ENCODE measurements at regions not wholly inside any gene's neighbourhood (a gene's known extent, or its start where the extent isn't known, plus 50 kb on each side); places are given as distances from the start of the nearest gene placed in this dataset.

- Histone ChIP-seq H3K36me3 (no peaks in the 10 kb centered on the region), H3K27ac (no peak overlapping the region), H3K9me3 (no peaks in the 10 kb centered on the region), H3K4me3 (no peak overlapping the region), H3K27me3 (no peaks in the 10 kb centered on the region), H3K4me1 (no peaks in the 10 kb centered on the region)
- ATAC-seq, result no peak
- 72 to 73% methylated on average over 8 to 9 of the region's 9 CpGs for WGBS, 2 donors (ENCODE audit: low coverage in 1 of 2)
- no peak for TF ChIP-seq POLR2A (IDR thresholded peaks at IDR 0.05)
- no peak for TF ChIP-seq EP300 (IDR thresholded peaks at IDR 0.05)
- TF ChIP-seq POLR2AphosphoS5 (IDR thresholded peaks at IDR 0.05), result no peak
- no peak for TF ChIP-seq CTCF (IDR thresholded peaks at IDR 0.05)
Measured at GRCh38 chr12:42987216-42987650, 397.7 kb upstream of the PRICKLE1 start.

- no peak for ATAC-seq
- Histone ChIP-seq H3K27me3 (no peaks in the 10 kb centered on the region), H3K9me3 (no peaks in the 10 kb centered on the region), H3K36me3 (no peaks in the 10 kb centered on the region), H3K27ac (no peak overlapping the region), H3K4me3 (no peak overlapping the region), H3K4me1 (no peaks in the 10 kb centered on the region)
- no peak for TF ChIP-seq POLR2A (IDR thresholded peaks at IDR 0.05)
- no peak for TF ChIP-seq EP300 (IDR thresholded peaks at IDR 0.05)
- TF ChIP-seq POLR2AphosphoS5 (IDR thresholded peaks at IDR 0.05), result no peak
- TF ChIP-seq CTCF (IDR thresholded peaks at IDR 0.05), result no peak
- WGBS, 2 donors (ENCODE audit: low coverage in 1 of 2), result 31 to 56% methylated on average over 1 of the region's 1 CpG
Measured at GRCh38 chr12:42985506-42985905, 396.0 kb upstream of the PRICKLE1 start.

- no peak for TF ChIP-seq CTCF (IDR thresholded peaks at IDR 0.05)
- no peak for TF ChIP-seq POLR2AphosphoS5 (IDR thresholded peaks at IDR 0.05)
- no peak for TF ChIP-seq EP300 (IDR thresholded peaks at IDR 0.05)
- no peak for TF ChIP-seq POLR2A (IDR thresholded peaks at IDR 0.05)
- WGBS, 2 donors (ENCODE audit: low coverage in 1 of 2), result 73 to 77% methylated on average over 4 of the region's 4 CpGs
- no peaks in the 10 kb centered on the region for H3K27me3 ChIP-seq
- H3K9me3 ChIP-seq, result no peaks in the 10 kb centered on the region
- H3K4me1 ChIP-seq, result no peaks in the 10 kb centered on the region
- no peak overlapping the region for H3K4me3 ChIP-seq
- no peak overlapping the region for H3K27ac ChIP-seq
- H3K36me3 ChIP-seq, result no peaks in the 10 kb centered on the region
- ATAC-seq, result no peak
Measured at GRCh38 chr12:42982828-42983227, 393.3 kb upstream of the PRICKLE1 start.

DNA sequence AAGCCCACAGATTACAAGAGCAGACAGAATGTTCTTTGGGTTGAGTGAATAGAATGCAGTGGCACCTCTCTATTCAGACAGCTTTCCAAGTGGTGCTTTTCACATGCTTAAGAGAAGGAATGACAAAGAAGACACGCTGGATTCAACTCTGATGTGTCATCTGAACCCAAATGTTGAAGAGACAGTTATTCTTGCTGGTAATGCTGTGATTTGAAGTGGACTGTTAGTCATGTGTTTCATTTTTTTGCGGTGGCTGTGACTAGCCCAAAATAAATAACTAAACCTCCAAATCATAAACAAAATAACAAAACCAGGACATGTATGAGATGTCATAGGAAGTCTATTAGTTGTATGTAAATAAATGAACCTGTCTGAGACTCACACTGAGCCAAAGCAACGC is 391.8 kb upstream of the PRICKLE1 start:
- Histone ChIP-seq H3K27ac (no peak overlapping the region), H3K27me3 (no peaks in the 10 kb centered on the region), H3K4me1 (no peaks in the 10 kb centered on the region), H3K9me3 (no peaks in the 10 kb centered on the region), H3K4me3 (no peak overlapping the region), H3K36me3 (no peaks in the 10 kb centered on the region)
- no peak for TF ChIP-seq POLR2A (IDR thresholded peaks at IDR 0.05)
- no peak for TF ChIP-seq POLR2AphosphoS5 (IDR thresholded peaks at IDR 0.05)
- TF ChIP-seq EP300 (IDR thresholded peaks at IDR 0.05), result no peak
- TF ChIP-seq CTCF (IDR thresholded peaks at IDR 0.05), result no peak
- no peak for ATAC-seq
- WGBS, 2 donors (ENCODE audit: low coverage in 1 of 2), result 74 to 92% methylated on average over 3 of the region's 3 CpGs

- TF ChIP-seq EP300 (IDR thresholded peaks at IDR 0.05) (no peak), CTCF (IDR thresholded peaks at IDR 0.05) (no peak), POLR2A (IDR thresholded peaks at IDR 0.05) (no peak), POLR2AphosphoS5 (IDR thresholded peaks at IDR 0.05) (no peak)
- Histone ChIP-seq H3K27me3 (no peaks in the 10 kb centered on the region), H3K27ac (no peak overlapping the region), H3K4me3 (no peak overlapping the region), H3K4me1 (no peaks in the 10 kb centered on the region), H3K36me3 (no peaks in the 10 kb centered on the region), H3K9me3 (peaks cover 0 to 3% (median 0%) of the 10 kb centered on the region in 3 donors)
- WGBS, 2 donors (ENCODE audit: low coverage in 1 of 2), result 77 to 78% methylated on average over 5 of the region's 5 CpGs
- ATAC-seq, result no peak
Measured at GRCh38 chr12:42980441-42980840, 390.9 kb upstream of the PRICKLE1 start.
